ENCODE measurements at regions not wholly inside any gene's neighbourhood (a gene's known extent, or its start where the extent isn't known, plus 50 kb on each side); places are given as distances from the start of the nearest gene placed in this dataset.

- DNase-seq, result no peak
These were observed 279.1 kb downstream of the ZEB2 start for GRCh38 chr2:144240656-144241339.

- DNase-seq, result no peak
These were observed 280.2 kb downstream of the ZEB2 start for GRCh38 chr2:144239726-144240125.

- DNase-seq, result no peak
These were observed 280.6 kb downstream of the ZEB2 start for GRCh38 chr2:144239306-144239705.

GRCh38 chr2:144237830-144238627 lies 281.9 kb downstream of the ZEB2 start:
- DNase-seq, result peak in 2 of 3 experiments; percentile 6 to 35

GRCh38 chr2:144237108-144237507 lies 282.8 kb downstream of the ZEB2 start:
- no peak for DNase-seq

GRCh38 chr2:144235050-144235449 lies 284.9 kb downstream of the ZEB2 start:
- DNase-seq, result no peak

- no peak for DNase-seq
These were observed 285.4 kb downstream of the ZEB2 start for GRCh38 chr2:144234542-144234871.

GRCh38 chr2:144233733-144234541 lies 286.0 kb downstream of the ZEB2 start:
- DNase-seq, result no peak

- no peak for DNase-seq
These were observed 286.6 kb downstream of the ZEB2 start for GRCh38 chr2:144233317-144233716.

GRCh38 chr2:144230448-144231085 lies 289.4 kb downstream of the ZEB2 start:
- DNase-seq, result no peak

GRCh38 chr2:144230033-144230432 lies 289.9 kb downstream of the ZEB2 start:
- no peak for DNase-seq

GRCh38 chr2:144229296-144229695 lies 290.6 kb downstream of the ZEB2 start:
- no peak for DNase-seq

GRCh38 chr2:144227427-144228105 lies 292.4 kb downstream of the ZEB2 start:
- no peak for DNase-seq

GRCh38 chr2:144225076-144225475 lies 294.8 kb downstream of the ZEB2 start:
- DNase-seq, result no peak

GRCh38 chr2:144224472-144224871 lies 295.4 kb downstream of the ZEB2 start:
- DNase-seq, result no peak

GRCh38 chr2:144219979-144220378 lies 299.9 kb downstream of the ZEB2 start:
- no peak for DNase-seq

GRCh38 chr2:144217853-144218633 lies 301.9 kb downstream of the ZEB2 start:
- peak; percentile 18 to 96 (median 68) for DNase-seq

GRCh38 chr2:144215701-144216675 lies 303.9 kb downstream of the ZEB2 start:
- DNase-seq, result no peak

GRCh38 chr2:144215207-144215606 lies 304.7 kb downstream of the ZEB2 start:
- DNase-seq, result no peak

- DNase-seq, result no peak
These were observed 306.1 kb downstream of the ZEB2 start for GRCh38 chr2:144213797-144214196.
